OCI-LY7 (cell line): ENCODE measurements at regions not wholly inside any gene's neighbourhood (a gene's known extent, or its start where the extent isn't known, plus 50 kb on each side); places are given as distances from the start of the nearest gene placed in this dataset.

Source experiments
- BruUV-seq: library from RNA; stranded (reverse); fragments of 400-500 nt; replicated peaks from 2 replicates; lab custom pipeline; 2021; lab: Mats Ljungman, UMichigan
- CTCF ChIA-PET: fragments of 300-600 bp; sonication (Branson Sonifier 250); formaldehyde crosslinking; loops from one replicate; lab custom pipeline; 2022; ENCODE audit warnings: antibody characterized with exemption; ENCODE audit not compliant: unreplicated experiment; lab: Charles Lee
- POLR2A ChIA-PET: fragments of 300-600 bp; sonication (Branson Sonifier 250); formaldehyde crosslinking; loops from one replicate; lab custom pipeline; 2022; ENCODE audit warnings: antibody characterized with exemption; lab: Charles Lee
- DNase-seq: peaks from one replicate; pipeline ENCODE4 v3.0.0-alpha.2; 2015; ENCODE audit warnings: low spot score
- H2AFZ ChIP-seq: fragments of 200-600 bp; sonication (generic), shearing (Covaris generic); 2 replicates; pipeline ENCODE4 v1.6.1; 2014; ENCODE audit warnings: mild to moderate bottlenecking, antibody characterized with exemption, low read length, moderate library complexity
- H3K27ac ChIP-seq: fragments of 200-600 bp; sonication (generic); 2 replicates; pipeline ENCODE4 v1.5.1; 2014; ENCODE audit warnings: mixed run types, low read depth, mild to moderate bottlenecking, moderate library complexity, low read length, inconsistent platforms; ENCODE audit not compliant: poor library complexity, severe bottlenecking
- H3K36me3 ChIP-seq: fragments of 200-600 bp; sonication (generic); 2 replicates; pipeline ENCODE4 v1.6.1; 2014; ENCODE audit warnings: mild to moderate bottlenecking, antibody characterized with exemption, low read length, moderate library complexity, mixed read lengths; ENCODE audit not compliant: insufficient read depth
- H3K4me1 ChIP-seq: fragments of 200-600 bp; sonication (generic); 2 replicates; pipeline ENCODE4 v1.5.1; 2014; ENCODE audit warnings: mild to moderate bottlenecking, low read length; ENCODE audit not compliant: insufficient read depth, poor library complexity, severe bottlenecking
- H3K4me2 ChIP-seq: fragments of 200-600 bp; sonication (generic); 2 replicates; pipeline ENCODE4 v1.6.1; 2014; ENCODE audit warnings: mild to moderate bottlenecking, low read length
- H3K4me3 ChIP-seq: fragments of 200-600 bp; sonication (generic); 2 replicates; pipeline ENCODE4 v1.5.1; 2014; ENCODE audit warnings: mild to moderate bottlenecking, low read depth, low read length; ENCODE audit not compliant: poor library complexity, severe bottlenecking
- H3K79me2 ChIP-seq: fragments of 200-600 bp; sonication (generic); 2 replicates; pipeline ENCODE4 v1.6.1; 2016; ENCODE audit warnings: low read depth, mild to moderate bottlenecking, low read length, moderate library complexity, mixed read lengths; ENCODE audit not compliant: insufficient read depth
- H3K9me2 ChIP-seq: fragments of 200-600 bp; sonication (generic); 2 replicates; pipeline ENCODE4 v1.6.1; 2016; ENCODE audit warnings: mild to moderate bottlenecking, low read length, mixed read lengths; ENCODE audit not compliant: insufficient read depth
- H3K9me3 ChIP-seq: fragments of 200-600 bp; sonication (generic); 2 replicates; pipeline ENCODE4 v1.6.1; 2014; ENCODE audit warnings: mild to moderate bottlenecking, mixed run types, low read length, mixed read lengths
- H4K20me1 ChIP-seq: fragments of 200-600 bp; sonication (generic); 2 replicates; pipeline ENCODE4 v1.6.1; 2014; ENCODE audit warnings: mild to moderate bottlenecking, antibody characterized with exemption, low read length, moderate library complexity, mixed read lengths; ENCODE audit not compliant: insufficient read depth
- EZH2phosphoT487 ChIP-seq: fragments of 200-600 bp; sonication (generic); IDR thresholded peaks from 2 replicates; pipeline ENCODE4 v1.6.1; 2018; ENCODE audit warnings: low read depth, borderline replicate concordance, mild to moderate bottlenecking, mixed run types, antibody characterized with exemption, low read length, moderate library complexity, mixed read lengths
- intact Hi-C: fragments of 100-400 bp; cut with micrococcal nuclease; formaldehyde crosslinking; loops from one replicate; pipeline ENCODE4 v1.10.0; 2022; ENCODE audit not compliant: unreplicated experiment
- TF ChIP-seq, protein P1 (sequence below): fragments of 200-600 bp; sonication (generic); conservative IDR thresholded peaks from 2 replicates; pipeline ENCODE4 v1.5.1; 2014; ENCODE audit warnings: mild to moderate bottlenecking, antibody characterized with exemption, low read length, moderate library complexity, mixed read lengths

DNA sequence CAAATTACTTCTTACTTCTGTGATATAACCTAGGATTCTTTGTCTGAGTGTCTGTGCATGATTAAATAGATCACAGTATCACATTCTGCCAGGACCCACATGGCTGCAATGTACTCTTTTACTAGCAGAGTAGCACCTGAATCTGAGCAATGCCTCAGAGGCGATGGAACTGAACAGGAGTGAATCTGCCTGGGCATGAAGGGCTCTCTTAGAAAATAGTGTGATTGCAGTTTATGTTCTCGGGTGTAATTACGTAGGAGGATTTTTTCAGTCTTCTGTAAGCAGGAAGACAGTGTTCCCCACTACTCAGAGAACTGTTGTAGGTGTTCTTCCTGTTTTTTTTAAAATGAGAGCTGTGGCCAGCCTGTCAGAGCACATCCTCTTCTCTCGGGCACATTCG is 802.3 kb downstream of the NLGN4Y start:
- Histone ChIP-seq H3K4me2 (peak overlapping the region; percentile 32), H3K27ac (no peak overlapping the region), H3K4me3 (peak overlapping the region; percentile 19), H3K9me2 (no peaks in the 10 kb centered on the region), H3K9me3 (no peaks in the 10 kb centered on the region), H3K36me3 (no peaks in the 10 kb centered on the region), H3K79me2 (no peaks in the 10 kb centered on the region), H2AFZ (peak overlapping the region; percentile 88), H3K4me1 (peaks cover 18% of the 10 kb centered on the region), H4K20me1 (no peaks in the 10 kb centered on the region)
- BruUV-seq = no TSS peak
- DNase-seq = peak; percentile 37
- TF ChIP-seq, protein P1, sequence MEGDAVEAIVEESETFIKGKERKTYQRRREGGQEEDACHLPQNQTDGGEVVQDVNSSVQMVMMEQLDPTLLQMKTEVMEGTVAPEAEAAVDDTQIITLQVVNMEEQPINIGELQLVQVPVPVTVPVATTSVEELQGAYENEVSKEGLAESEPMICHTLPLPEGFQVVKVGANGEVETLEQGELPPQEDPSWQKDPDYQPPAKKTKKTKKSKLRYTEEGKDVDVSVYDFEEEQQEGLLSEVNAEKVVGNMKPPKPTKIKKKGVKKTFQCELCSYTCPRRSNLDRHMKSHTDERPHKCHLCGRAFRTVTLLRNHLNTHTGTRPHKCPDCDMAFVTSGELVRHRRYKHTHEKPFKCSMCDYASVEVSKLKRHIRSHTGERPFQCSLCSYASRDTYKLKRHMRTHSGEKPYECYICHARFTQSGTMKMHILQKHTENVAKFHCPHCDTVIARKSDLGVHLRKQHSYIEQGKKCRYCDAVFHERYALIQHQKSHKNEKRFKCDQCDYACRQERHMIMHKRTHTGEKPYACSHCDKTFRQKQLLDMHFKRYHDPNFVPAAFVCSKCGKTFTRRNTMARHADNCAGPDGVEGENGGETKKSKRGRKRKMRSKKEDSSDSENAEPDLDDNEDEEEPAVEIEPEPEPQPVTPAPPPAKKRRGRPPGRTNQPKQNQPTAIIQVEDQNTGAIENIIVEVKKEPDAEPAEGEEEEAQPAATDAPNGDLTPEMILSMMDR = no peak
- intact Hi-C loops = no loop called here
- POLR2A ChIA-PET = no interaction called here
- CTCF ChIA-PET = no interaction called here

DNA sequence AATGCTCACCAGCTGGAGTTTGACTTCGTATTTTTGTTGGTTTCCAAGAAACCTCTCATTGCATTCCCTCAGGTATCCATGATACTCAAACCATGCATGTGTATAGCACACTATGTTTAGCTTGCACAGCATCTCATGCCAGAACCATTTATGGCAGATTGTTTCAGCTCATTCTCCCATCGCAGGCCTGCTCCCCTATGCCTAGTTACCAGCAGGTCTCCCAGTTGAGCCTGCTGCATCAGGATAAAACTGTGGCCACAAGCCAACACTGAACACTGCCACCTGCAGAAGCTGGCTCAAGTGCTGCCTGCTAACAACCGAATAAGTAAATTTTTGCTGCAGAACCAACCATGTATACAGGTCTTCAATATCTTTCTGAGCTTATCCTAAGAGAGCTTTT is 804.5 kb downstream of the NLGN4Y start:
- no peaks in the 10 kb centered on the region for H3K9me2 ChIP-seq
- no peaks in the 10 kb centered on the region for H4K20me1 ChIP-seq
- H3K36me3 ChIP-seq = no peaks in the 10 kb centered on the region
- ChIA-PET CTCF (no interaction called here), POLR2A (no interaction called here)
- peaks cover 18% of the 10 kb centered on the region for H3K4me1 ChIP-seq
- TF ChIP-seq, protein P1 = no peak
- no peak for TF ChIP-seq EZH2phosphoT487
- H3K4me3 ChIP-seq = no peak overlapping the region
- H3K27ac ChIP-seq = no peak overlapping the region
- H2AFZ ChIP-seq = no peak overlapping the region
- intact Hi-C loops = no loop called here
- no peak overlapping the region for H3K4me2 ChIP-seq
- H3K79me2 ChIP-seq = no peaks in the 10 kb centered on the region
- no peaks in the 10 kb centered on the region for H3K9me3 ChIP-seq
- DNase-seq = no peak
- BruUV-seq = no TSS peak

DNA sequence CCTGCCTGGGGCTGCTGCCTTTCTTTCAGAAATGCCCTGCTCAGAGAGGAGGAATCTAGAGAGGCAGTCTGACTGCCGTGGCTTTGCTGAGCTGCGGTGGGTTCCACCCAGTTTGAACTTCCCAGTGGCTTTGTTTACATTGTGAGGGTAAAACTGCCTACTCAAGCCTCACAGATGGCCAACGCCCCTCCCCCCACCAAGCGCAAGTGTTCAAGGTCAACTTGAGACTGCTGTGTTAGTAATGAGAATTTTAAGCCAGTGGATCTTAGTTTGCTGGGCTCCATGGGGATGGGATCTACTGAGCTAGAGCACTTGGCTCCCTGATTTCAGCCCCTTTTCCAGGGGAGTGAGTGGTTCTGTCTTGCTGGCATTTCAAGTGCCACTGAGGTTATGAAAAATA is 819.2 kb downstream of the NLGN4Y start:
- intact Hi-C loops = no loop called here
- DNase-seq = no peak
- Histone ChIP-seq H3K27ac (no peak overlapping the region), H3K79me2 (no peaks in the 10 kb centered on the region), H3K9me3 (no peaks in the 10 kb centered on the region), H2AFZ (no peak overlapping the region), H3K4me1 (no peaks in the 10 kb centered on the region), H3K9me2 (no peaks in the 10 kb centered on the region), H3K4me3 (no peak overlapping the region), H3K36me3 (no peaks in the 10 kb centered on the region), H4K20me1 (no peaks in the 10 kb centered on the region), H3K4me2 (no peak overlapping the region)
- ChIA-PET POLR2A (no interaction called here), CTCF (no interaction called here)
- no peak for TF ChIP-seq EZH2phosphoT487
- TF ChIP-seq, protein P1 = no peak
- BruUV-seq = no TSS peak
